ENCODE measurements at regions not wholly inside any gene's neighbourhood (a gene's known extent, or its start where the extent isn't known, plus 50 kb on each side); places are given as distances from the start of the nearest gene placed in this dataset.

DNA sequence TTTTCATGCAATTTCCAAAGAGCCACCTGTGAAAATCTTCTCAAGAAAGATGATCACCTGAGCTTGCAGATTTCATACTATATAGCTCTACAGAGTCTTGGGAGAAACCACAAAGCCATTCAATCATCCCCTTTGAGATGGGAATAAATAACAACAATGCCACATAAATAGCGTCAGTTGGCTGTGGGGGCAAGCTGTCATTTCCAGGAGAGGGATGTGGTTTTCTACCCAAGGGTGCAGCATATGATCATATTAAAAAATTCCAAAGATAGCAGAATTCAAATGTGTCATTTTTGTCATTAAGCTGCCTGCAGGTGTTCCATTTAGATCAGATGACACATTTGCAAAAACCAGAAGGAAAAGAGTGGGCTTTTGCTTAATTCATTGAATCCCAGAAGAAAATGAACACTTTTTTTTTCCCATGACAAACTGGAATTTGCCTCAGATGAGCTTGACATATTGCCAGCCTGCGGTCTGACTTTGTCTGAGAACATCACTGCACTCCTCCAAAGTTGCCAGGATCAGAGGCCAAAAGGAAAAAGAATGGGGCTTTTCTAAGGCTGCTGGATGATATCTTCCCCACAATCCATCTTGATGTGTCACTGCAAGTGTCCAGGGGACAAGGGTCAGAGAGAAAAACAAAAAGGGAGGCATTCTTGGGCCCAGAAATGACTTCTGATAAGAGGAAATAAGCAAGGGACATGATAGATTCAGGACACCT is 314.1 kb upstream of the USP25 start:
- Histone ChIP-seq H2BK120ac (ENCODE audit: low read depth, low read length) (no peak overlapping the region), H3K9me3 (ENCODE audit: control insufficient read depth, insufficient read depth, low read length) (no peaks in the 10 kb centered on the region), H3K36me3 (ENCODE audit: control insufficient read depth, insufficient read depth, low read length) (no peaks in the 10 kb centered on the region), H2BK20ac (ENCODE audit: low read depth, low read length) (no peak overlapping the region), H3K9me1 (ENCODE audit: insufficient read depth, low read length) (no peaks in the 10 kb centered on the region), H4K8ac (ENCODE audit: low read depth in 2 of 2, low read length in 2 of 2) (no peak overlapping the region), H3K4ac (ENCODE audit: low read depth, low read length) (no peak overlapping the region), H3K23ac (ENCODE audit: low read depth, low read length) (no peak overlapping the region), H3K4me1 (ENCODE audit: control insufficient read depth, insufficient read depth, low read length) (no peaks in the 10 kb centered on the region), H4K91ac (ENCODE audit: insufficient read depth, low read depth, low read length) (no peak overlapping the region), H3K4me3 (ENCODE audit: insufficient read depth, low read depth, low read length) (no peak overlapping the region), H3K27ac (ENCODE audit: insufficient read depth, low read length) (no peak overlapping the region), H3K9ac (ENCODE audit: low read depth, low read length) (no peak overlapping the region), H3K18ac (ENCODE audit: low read depth, low read length) (no peak overlapping the region), H4K20me1 (ENCODE audit: insufficient read depth, low read length) (no peaks in the 10 kb centered on the region), H2BK5ac (ENCODE audit: low read depth, low read length, poor library complexity, severe bottlenecking) (no peak overlapping the region), H3K14ac (replicated peaks; ENCODE audit: low read depth, low read length) (no peak overlapping the region), H3K4me2 (ENCODE audit: low read depth, low read length) (no peak overlapping the region), H2AFZ (replicated peaks; ENCODE audit: low read length, poor library complexity) (no peak overlapping the region), H2AK9ac (replicated peaks; ENCODE audit: low read depth, low read length, poor library complexity) (no peak overlapping the region), H2AK5ac (ENCODE audit: low read depth, low read length) (no peak overlapping the region), H3K56ac (ENCODE audit: extremely low read depth, insufficient read depth, low read length) (no peak overlapping the region), H3K79me1 (ENCODE audit: low read depth in 1 of 2, low read length in 2 of 2) (no peaks in the 10 kb centered on the region), H3K27me3 (ENCODE audit: control insufficient read depth, insufficient read depth, low read length) (no peaks in the 10 kb centered on the region), H4K5ac (ENCODE audit: low read depth, low read length) (no peak overlapping the region), H2BK15ac (ENCODE audit: low read depth, low read length) (no peak overlapping the region)
- DNase-seq (no peak), ATAC-seq (ENCODE audit: low read depth) (no peak)
- TF ChIP-seq FOS (IDR thresholded peaks at IDR 0.05; ENCODE audit: low read depth, low read length) (no peak), CEBPB (IDR thresholded peaks at IDR 0.05; ENCODE audit: low read depth, low read length) (no peak), POLR2A (IDR thresholded peaks at IDR 0.05; ENCODE audit: low read depth, low read length) (no peak), CHD1 (IDR thresholded peaks at IDR 0.05; ENCODE audit: low read depth, low read length) (no peak)
- TF ChIP-seq, protein P1, sequence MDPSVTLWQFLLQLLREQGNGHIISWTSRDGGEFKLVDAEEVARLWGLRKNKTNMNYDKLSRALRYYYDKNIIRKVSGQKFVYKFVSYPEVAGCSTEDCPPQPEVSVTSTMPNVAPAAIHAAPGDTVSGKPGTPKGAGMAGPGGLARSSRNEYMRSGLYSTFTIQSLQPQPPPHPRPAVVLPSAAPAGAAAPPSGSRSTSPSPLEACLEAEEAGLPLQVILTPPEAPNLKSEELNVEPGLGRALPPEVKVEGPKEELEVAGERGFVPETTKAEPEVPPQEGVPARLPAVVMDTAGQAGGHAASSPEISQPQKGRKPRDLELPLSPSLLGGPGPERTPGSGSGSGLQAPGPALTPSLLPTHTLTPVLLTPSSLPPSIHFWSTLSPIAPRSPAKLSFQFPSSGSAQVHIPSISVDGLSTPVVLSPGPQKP (IDR thresholded peaks at IDR 0.05; ENCODE audit: borderline replicate concordance, low read depth, low read length): no peak
- intact Hi-C loops (cut with micrococcal nuclease) (no loop called here), dilution Hi-C loops (cut with HindIII; ENCODE audit: low sequenced_read_pairs, unreplicated experiment) (no loop called here), in situ Hi-C loops (cut with MboI; ENCODE audit: low sequenced_read_pairs) (no loop called here)
- POLR2A ChIA-PET (ENCODE audit: unreplicated experiment): no interaction called here
- CTCF ChIA-PET: no interaction called here
- no CpG with 5 or more reads among the region's 2 CpGs for WGBS, 2 experiments (ENCODE audit: extremely low coverage in 2 of 2, insufficient read length in 1 of 2)
- no TSS peak for BruUV-seq (replicated peaks)

Measured in IMR-90 (cell line).